Mesothelial cell of epicardium (in vitro differentiated cells): ENCODE measurements at regions not wholly inside any gene's neighbourhood (a gene's known extent, or its start where the extent isn't known, plus 50 kb on each side); places are given as distances from the start of the nearest gene placed in this dataset.

Experiments used
- DNase-seq, 2 experiments: peaks; one replicate each; pipeline ENCODE4 v3.0.0; 2021; ENCODE audit warnings: low spot score in 2 of 2; ENCODE audit not compliant: unreplicated experiment in 2 of 2
- H3K27ac Mint-ChIP-seq: 2 replicates; pipeline ENCODE4 v1.8.0; 2021; ENCODE audit warnings: mixed read lengths
- H3K27me3 Mint-ChIP-seq: 2 replicates; pipeline ENCODE4 v1.8.0; 2021; ENCODE audit warnings: low read depth, mixed read lengths
- H3K36me3 Mint-ChIP-seq: 2 replicates; pipeline ENCODE4 v1.8.0; 2021; ENCODE audit warnings: mixed read lengths
- H3K4me1 Mint-ChIP-seq: 2 replicates; pipeline ENCODE4 v1.8.0; 2021; ENCODE audit warnings: mixed read lengths
- H3K4me3 Mint-ChIP-seq: 2 replicates; pipeline ENCODE4 v1.8.0; 2021; ENCODE audit warnings: mild to moderate bottlenecking, moderate library complexity, mixed read lengths
- H3K9me3 Mint-ChIP-seq: 2 replicates; pipeline ENCODE4 v1.8.0; 2021; ENCODE audit warnings: mixed read lengths
- CTCF ChIP-seq: fragments of 200-600 bp; sonication (generic); IDR thresholded peaks from one replicate; pipeline ENCODE4 v1.5.0; 2021; ENCODE audit warnings: antibody characterized with exemption; ENCODE audit not compliant: unreplicated experiment

DNA sequence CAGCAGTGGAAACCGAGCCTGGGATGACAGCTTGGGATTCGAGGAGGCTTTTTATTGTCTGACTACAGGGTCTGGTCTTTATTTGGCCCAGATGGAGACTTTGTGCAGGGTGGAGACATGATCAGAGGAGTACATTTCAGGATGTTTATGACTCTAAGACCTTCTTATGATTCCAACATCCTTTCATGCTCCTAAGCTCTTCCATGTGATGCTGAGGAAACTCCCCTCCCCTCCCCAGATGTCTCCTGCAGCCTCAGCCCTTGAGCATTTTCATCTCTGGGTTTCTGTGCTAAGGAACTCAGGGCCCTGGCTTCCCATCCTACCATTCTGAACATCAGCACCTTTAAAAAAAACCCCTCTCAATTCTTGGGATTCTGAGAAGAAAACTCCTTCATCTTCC is 186.6 kb downstream of the SOX4 start:
- peaks cover 17% of the 10 kb centered on the region for H3K36me3 Mint-ChIP-seq
- TF ChIP-seq CTCF, result no peak
- DNase-seq, result no peak
- peaks cover 16% of the 10 kb centered on the region for H3K4me1 Mint-ChIP-seq
- H3K27me3 Mint-ChIP-seq, result no peaks in the 10 kb centered on the region
- no peak overlapping the region for H3K4me3 Mint-ChIP-seq
- H3K27ac Mint-ChIP-seq, result peak overlapping the region; percentile 69
- no peaks in the 10 kb centered on the region for H3K9me3 Mint-ChIP-seq

DNA sequence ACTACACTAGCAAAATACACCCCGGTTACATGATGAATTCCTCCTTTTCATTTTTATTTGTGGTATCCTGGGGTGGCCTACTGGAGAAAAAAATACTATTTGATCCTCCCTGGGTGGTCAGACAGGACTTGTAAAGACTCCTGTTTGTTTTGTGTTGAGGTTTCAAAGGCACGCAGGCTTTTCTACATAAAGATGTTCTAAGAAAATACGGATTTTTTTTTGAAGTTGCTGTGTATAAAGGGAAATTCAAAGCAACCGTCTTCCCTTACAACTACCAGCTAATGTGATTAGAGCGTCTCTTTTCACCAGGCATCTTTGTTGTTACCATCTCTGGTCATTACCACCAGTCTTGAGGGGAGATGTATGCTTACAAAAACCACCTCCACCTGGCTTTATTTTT is 187.1 kb downstream of the SOX4 start:
- H3K27me3 Mint-ChIP-seq, result no peaks in the 10 kb centered on the region
- H3K4me1 Mint-ChIP-seq, result peaks cover 16% of the 10 kb centered on the region
- H3K4me3 Mint-ChIP-seq, result no peak overlapping the region
- DNase-seq, result no peak
- peaks cover 17% of the 10 kb centered on the region for H3K36me3 Mint-ChIP-seq
- H3K9me3 Mint-ChIP-seq, result no peaks in the 10 kb centered on the region
- peak overlapping the region; percentile 69 for H3K27ac Mint-ChIP-seq
- no peak for TF ChIP-seq CTCF

GRCh38 chr6:21781128-21781527 is 187.6 kb downstream of the SOX4 start:
- Mint-ChIP-seq H3K4me1 (peaks cover 16% of the 10 kb centered on the region), H3K4me3 (no peak overlapping the region), H3K9me3 (no peaks in the 10 kb centered on the region), H3K36me3 (peaks cover 19% of the 10 kb centered on the region), H3K27ac (peak overlapping the region; percentile 74), H3K27me3 (no peaks in the 10 kb centered on the region)
- no peak for TF ChIP-seq CTCF
- DNase-seq, result no peak

DNA sequence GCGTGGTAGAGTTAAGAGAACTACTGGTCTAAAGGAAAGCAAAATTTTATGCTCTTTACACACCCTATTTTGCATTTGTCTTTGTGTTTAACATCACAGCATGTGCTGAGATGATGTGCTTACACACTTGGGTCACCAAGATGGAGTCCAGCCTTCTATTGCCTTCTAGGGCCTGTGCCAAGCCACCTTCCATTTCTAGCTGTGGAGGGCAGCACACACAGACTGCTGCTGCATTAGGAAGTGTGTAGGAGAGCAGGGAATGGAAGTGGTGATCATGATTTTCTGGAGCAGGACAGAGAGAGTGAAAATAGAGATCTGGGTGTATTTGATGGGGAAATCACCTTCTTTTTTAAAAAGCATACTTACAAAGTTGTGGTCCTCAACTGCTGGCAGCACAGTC is 191.6 kb downstream of the SOX4 start:
- Mint-ChIP-seq H3K27ac (peak overlapping the region; percentile 55), H3K27me3 (no peaks in the 10 kb centered on the region), H3K4me1 (peaks cover 13% of the 10 kb centered on the region), H3K4me3 (no peak overlapping the region), H3K9me3 (no peaks in the 10 kb centered on the region), H3K36me3 (peaks cover 24% of the 10 kb centered on the region)
- no peak for TF ChIP-seq CTCF
- DNase-seq, result no peak

GRCh38 chr6:21791056-21791455 is 197.5 kb downstream of the SOX4 start:
- Mint-ChIP-seq H3K4me1 (peaks cover 7% of the 10 kb centered on the region), H3K9me3 (peaks cover 1% of the 10 kb centered on the region), H3K27me3 (no peaks in the 10 kb centered on the region), H3K4me3 (no peak overlapping the region), H3K27ac (peak overlapping the region; percentile 18), H3K36me3 (peaks cover 24% of the 10 kb centered on the region)
- DNase-seq, result no peak
- no peak for TF ChIP-seq CTCF

- Mint-ChIP-seq H3K27me3 (no peaks in the 10 kb centered on the region), H3K27ac (peak overlapping the region; percentile 18), H3K4me3 (no peak overlapping the region), H3K36me3 (peaks cover 26% of the 10 kb centered on the region), H3K4me1 (peaks cover 7% of the 10 kb centered on the region), H3K9me3 (peaks cover 3% of the 10 kb centered on the region)
- DNase-seq, result no peak
- TF ChIP-seq CTCF, result no peak
Observed at GRCh38 chr6:21791581-21791980, 198.0 kb downstream of the SOX4 start.
